NCI-H345 (cell line): ENCODE measurements at regions not wholly inside any gene's neighbourhood (a gene's known extent, or its start where the extent isn't known, plus 50 kb on each side); places are given as distances from the start of the nearest gene placed in this dataset.

Experiments used
- DNase-seq: peaks from one replicate; lab custom pipeline; 2025; lab: John Stamatoyannopoulos, UW

DNA sequence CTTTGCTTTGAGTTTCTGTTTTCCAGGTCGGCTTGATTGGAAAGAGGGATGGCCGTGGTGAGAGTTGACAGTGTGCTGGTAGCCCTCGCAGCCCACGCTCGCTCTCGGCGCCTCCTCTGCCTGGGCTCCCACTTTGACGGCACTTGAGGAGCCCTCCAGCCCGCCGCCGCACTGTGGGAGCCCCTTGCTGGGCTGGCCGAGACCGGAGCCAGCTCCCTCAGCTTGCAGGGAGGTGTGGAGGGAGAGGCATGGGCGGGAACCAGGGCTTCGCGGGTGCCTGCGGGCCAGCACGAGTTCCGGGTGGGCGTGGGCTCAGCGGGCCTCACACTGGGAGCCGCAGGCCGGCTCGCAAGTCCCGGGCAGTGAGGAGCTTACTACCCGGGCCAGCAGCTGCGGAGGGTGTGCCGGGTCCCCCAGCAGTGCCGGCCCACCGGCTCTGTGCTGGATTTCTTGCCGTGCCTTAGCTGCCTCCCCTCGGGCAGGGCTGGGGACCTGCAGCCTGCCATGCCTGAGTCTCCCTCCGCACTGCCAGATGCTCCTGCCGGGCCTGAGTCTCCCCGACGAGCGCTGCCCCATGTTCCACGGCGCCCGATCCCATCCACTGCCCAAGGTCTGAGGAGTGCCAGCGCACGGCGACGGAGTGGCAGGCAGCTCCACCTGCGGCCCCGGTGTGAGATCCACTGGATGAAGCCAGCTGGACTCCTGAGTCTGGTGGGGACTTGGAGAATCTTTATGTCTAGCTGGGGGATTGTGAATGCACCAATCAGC, 166.4 kb upstream of the FAT1 start:
- DNase-seq = no peak

DNA sequence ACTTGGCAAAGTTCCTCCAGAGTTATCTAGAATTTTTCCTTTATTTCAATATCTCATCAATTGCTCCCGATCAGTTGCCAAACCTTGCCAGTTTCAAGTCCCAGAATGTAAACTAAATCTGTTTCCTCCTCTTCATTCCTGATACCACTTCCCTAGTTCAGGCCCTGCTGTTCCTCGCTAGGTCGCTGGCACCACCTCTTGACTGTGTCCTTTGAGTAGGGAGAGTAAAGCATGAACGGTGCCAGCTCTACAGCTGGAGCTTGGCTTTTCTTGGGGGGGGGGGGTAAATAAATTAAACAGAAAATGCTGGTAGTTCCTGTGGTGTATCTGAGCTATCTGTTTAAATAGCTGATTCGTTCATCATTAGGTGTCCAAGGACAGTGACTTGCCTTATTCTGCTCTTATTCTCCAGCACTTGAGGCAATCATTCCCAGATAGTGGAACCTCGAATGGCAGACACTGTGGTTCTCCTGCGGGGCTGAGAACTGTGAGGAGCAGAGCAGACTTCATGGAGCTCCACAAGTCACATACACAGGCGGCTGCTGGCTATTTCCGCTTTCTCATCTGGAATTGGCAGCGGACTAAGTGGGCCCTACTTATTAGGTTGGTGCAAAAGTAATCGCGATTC, 168.3 kb upstream of the FAT1 start:
- no peak for DNase-seq

DNA sequence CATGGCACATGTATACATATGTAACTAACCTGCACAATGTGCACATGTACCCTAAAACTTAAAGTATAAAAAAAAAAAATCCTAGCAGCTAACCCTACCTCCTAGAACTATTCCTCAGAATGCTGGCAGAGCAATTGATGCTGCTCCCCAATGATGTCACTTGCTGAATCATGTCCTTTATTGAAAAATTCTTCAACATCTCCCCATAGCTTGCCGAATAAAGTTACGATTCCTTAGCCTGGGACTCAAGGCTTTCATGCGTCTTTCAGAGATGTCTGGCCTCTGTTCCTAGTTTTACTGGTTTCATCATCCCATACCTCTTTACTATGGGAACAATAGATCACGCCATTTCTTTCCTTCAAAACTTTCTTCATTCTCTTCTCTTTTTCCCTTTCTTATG, 174.7 kb upstream of the FAT1 start:
- DNase-seq = no peak

DNA sequence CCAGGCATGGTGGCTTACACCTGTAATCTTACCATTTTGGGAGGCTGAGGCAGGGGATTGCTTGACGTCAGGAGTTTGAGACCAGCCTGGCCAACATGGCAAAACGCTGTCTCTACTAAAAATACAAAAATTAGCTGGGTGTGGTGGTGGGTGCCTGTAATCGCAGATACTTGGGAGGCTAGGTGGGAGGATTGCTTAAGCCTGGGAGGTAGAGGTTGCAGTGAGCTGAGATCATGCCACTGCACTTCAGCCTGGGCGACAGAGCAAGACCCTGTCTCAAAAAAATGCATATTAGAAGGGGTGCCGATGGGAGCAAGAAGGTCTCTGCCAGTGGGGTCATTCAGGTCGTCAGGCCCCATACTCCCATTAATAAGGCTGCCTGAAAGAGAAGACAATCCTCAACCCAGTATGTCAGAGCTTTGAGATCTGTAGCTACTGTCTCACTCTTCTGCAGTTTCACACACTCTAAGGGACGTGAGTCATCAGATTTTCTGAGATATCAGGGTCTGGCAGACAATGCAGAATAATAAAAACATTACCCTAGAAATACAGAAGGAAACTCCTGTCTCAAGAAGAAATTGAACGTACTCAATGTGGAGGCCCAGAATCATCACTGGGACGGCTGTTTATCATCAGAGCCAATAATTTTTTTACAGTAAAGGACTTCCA, 176.7 kb upstream of the FAT1 start:
- DNase-seq = no peak

- DNase-seq = no peak
Measured at GRCh38 chr4:186900984-186901383, 177.3 kb upstream of the FAT1 start.

DNA sequence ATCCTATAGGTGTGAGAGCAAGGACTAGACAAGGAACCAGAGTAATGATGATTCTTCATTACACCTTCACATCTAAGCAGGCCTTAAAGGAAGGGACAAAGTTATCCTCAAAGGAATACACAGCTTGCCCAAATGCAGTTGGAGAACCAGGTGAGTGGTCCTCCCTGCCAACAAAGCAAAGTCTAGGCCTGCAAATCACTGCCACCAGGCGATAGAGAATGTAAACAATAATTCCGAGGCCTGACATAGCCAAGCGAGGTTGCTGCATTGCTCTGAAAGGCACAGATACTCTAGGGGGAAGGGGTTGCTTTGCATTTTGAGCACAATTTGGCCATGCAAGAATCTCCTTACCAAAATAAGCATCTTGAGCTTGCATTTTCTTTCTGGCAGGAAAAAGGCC, 178.2 kb upstream of the FAT1 start:
- DNase-seq = no peak

DNA sequence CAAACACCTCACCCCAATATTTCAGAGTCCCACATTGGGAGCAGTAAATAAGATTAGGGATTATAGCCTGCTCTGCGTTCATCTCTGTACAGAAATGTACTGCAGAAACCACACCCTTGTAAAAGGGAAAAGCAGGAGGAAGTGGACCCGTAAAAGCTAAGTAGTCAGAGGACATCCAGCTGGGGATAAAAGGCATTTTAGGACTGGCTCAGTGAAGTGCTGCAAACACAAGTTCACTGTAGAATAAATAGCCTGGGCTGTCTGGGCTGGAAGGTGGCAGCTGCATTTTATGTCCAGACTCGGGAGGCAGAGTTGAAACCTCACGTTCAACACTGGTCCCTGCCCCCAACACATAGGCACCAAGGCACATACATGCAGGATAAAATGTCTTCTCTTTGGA, 178.7 kb upstream of the FAT1 start:
- DNase-seq = no peak

GRCh38 chr4:186904101-186904500, 180.4 kb upstream of the FAT1 start:
- no peak for DNase-seq

DNA sequence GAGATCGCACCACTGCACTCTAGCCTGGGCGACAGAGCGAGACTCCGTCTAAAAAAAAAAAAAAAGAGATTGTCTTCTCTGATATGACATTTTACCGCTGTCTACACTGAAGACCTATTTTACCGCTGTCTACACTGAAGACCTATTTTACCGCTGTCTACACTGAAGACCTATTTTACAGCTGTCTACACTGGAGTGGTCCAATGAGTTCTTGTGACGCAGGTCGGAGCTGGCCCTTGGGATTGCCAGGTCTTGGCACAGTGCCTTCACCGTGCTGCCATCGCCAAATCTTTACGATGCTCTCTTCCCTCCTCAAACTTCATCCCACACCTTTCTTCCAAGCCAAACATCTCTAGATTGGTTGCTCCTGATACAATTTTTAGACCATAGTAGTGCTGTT, 183.1 kb upstream of the FAT1 start:
- DNase-seq = no peak

GRCh38 chr4:186910385-186910784, 186.7 kb upstream of the FAT1 start:
- no peak for DNase-seq

GRCh38 chr4:186912606-186913005, 188.9 kb upstream of the FAT1 start:
- DNase-seq = no peak

- no peak for DNase-seq
Measured at GRCh38 chr4:186915816-186916215, 192.2 kb upstream of the FAT1 start.

DNA sequence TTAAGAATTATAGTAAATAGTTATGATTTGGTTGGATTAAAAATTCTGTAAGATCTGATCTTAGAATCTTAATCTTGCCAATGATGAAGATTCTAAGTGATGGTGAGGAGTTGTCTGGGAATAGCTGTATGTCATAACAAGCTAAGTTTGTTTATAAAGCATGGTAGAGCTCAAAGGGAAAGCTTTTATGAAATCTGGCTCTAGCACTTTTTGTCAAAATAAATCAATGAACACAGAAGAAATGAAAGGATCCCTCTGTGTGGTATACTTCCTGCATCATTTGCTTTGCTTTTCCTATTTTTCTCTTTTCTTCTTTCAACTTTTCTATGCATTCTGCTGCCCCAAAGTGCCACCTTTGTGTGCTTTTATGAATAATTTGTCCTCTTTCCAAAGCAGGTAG, 193.5 kb upstream of the FAT1 start:
- DNase-seq = no peak

GRCh38 chr4:186918466-186918865, 194.8 kb upstream of the FAT1 start:
- DNase-seq = no peak

- DNase-seq = no peak
Measured at GRCh38 chr4:186919340-186919739, 195.7 kb upstream of the FAT1 start.

GRCh38 chr4:186920483-186920882, 196.8 kb upstream of the FAT1 start:
- DNase-seq = no peak

DNA sequence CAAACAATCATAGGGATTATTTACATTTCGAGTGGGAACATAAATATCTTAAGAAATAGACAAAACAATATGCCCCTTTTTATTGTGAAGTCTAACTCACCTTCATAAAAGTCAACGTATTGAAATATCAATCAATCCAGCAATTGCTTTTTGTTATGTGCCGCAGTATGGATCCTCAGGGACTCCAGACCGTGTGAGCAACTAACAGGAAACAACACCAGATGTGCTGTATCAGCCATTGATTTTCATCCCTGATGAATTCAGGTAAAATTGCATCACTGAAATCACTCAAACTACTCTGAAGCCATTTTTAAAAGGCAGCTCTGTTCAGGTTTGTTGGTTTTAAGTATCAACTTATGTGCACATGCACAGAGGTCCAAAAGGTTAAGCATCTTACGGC, 197.3 kb upstream of the FAT1 start:
- DNase-seq = peak; percentile 7

DNA sequence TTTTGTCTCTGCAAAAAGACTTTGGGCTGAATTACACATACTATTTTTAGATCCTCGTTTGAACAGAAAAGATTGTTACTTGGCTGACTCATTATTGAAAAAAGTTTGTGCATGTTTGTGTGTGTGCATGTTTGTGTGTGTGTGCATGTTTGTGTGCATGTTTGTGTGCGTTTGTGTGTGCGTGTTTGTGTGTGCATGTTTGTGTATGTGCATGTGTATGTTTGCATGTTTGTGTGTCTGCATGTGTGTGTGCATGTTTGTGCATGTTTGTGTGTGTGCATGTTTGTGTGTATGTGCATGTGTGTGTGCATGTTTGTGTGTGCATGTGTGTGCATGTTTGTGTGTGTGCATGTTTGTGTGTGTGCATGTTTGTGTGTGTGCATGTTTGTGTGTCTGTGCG, 201.1 kb upstream of the FAT1 start:
- no peak for DNase-seq

GRCh38 chr4:186927624-186928023, 204.0 kb upstream of the FAT1 start:
- DNase-seq = no peak

GRCh38 chr4:186930024-186930423, 206.4 kb upstream of the FAT1 start:
- no peak for DNase-seq

GRCh38 chr4:186931519-186931918, 207.9 kb upstream of the FAT1 start:
- DNase-seq = no peak

- DNase-seq = peak; percentile 29
Measured at GRCh38 chr4:186932196-186932595, 208.5 kb upstream of the FAT1 start.

GRCh38 chr4:186932631-186933187, 209.1 kb upstream of the FAT1 start:
- no peak for DNase-seq
